CD4-positive, alpha-beta T cell treated with Interleukin-15 for 4 hours (primary cell): ENCODE measurements at regions not wholly inside any gene's neighbourhood (a gene's known extent, or its start where the extent isn't known, plus 50 kb on each side); places are given as distances from the start of the nearest gene placed in this dataset.

Source experiments
- DNase-seq: peaks from one replicate; pipeline ENCODE4 v3.0.0-alpha.2; 2020; ENCODE audit warnings: low spot score

GRCh38 chr14:94682736-94683135 lies 70.5 kb downstream of the SERPINA3 start:
- DNase-seq = no peak

- DNase-seq = no peak
These were observed 69.9 kb downstream of the SERPINA3 start for GRCh38 chr14:94682061-94682516.

GRCh38 chr14:94681300-94682060 lies 69.3 kb downstream of the SERPINA3 start:
- no peak for DNase-seq

GRCh38 chr14:94680862-94681288 lies 68.7 kb downstream of the SERPINA3 start:
- DNase-seq = no peak

GRCh38 chr14:94679937-94680861 lies 68.0 kb downstream of the SERPINA3 start:
- DNase-seq = no peak

- no peak for DNase-seq
These were observed 67.1 kb downstream of the SERPINA3 start for GRCh38 chr14:94679106-94679810.

- DNase-seq = no peak
These were observed 65.6 kb downstream of the SERPINA3 start for GRCh38 chr14:94677747-94678146.

GRCh38 chr14:94677213-94677612 lies 65.0 kb downstream of the SERPINA3 start:
- DNase-seq = no peak

- no peak for DNase-seq
These were observed 64.4 kb downstream of the SERPINA3 start for GRCh38 chr14:94676495-94677185.

- DNase-seq = no peak
These were observed 62.8 kb downstream of the SERPINA3 start for GRCh38 chr14:94675036-94675435.

GRCh38 chr14:94673781-94674231 lies 61.6 kb downstream of the SERPINA3 start:
- DNase-seq = no peak
